Inferior parietal cortex (tissue), 1 donor: ENCODE measurements at regions not wholly inside any gene's neighbourhood (a gene's known extent, or its start where the extent isn't known, plus 50 kb on each side); places are given as distances from the start of the nearest gene placed in this dataset.

Experiments used
- DNase-seq: peaks from one replicate; pipeline ENCODE4 v3.0.0-alpha.2; 2016; ENCODE audit errors: extremely low spot score

- no peak for DNase-seq
These were observed 49.9 kb downstream of the RIN2 start for GRCh38 chr20:19807946-19808330.

- no peak for DNase-seq
These were observed 50.4 kb downstream of the RIN2 start for GRCh38 chr20:19808498-19808897.

- DNase-seq: no peak
These were observed 51.4 kb downstream of the RIN2 start for GRCh38 chr20:19809505-19809904.

- DNase-seq: no peak
These were observed 53.2 kb downstream of the RIN2 start for GRCh38 chr20:19811231-19811630.

- no peak for DNase-seq
These were observed 54.0 kb downstream of the RIN2 start for GRCh38 chr20:19812056-19812455.

GRCh38 chr20:19812696-19813095 lies 54.6 kb downstream of the RIN2 start:
- DNase-seq: no peak

- no peak for DNase-seq
These were observed 56.0 kb downstream of the RIN2 start for GRCh38 chr20:19813846-19814640.

- no peak for DNase-seq
These were observed 57.5 kb downstream of the RIN2 start for GRCh38 chr20:19815553-19815991.

GRCh38 chr20:19816386-19816785 lies 58.3 kb downstream of the RIN2 start:
- no peak for DNase-seq

GRCh38 chr20:19817017-19817416 lies 59.0 kb downstream of the RIN2 start:
- no peak for DNase-seq

- DNase-seq: no peak
These were observed 61.1 kb downstream of the RIN2 start for GRCh38 chr20:19819149-19819548.

GRCh38 chr20:19820555-19821211 lies 62.6 kb downstream of the RIN2 start:
- no peak for DNase-seq

GRCh38 chr20:19821606-19822005 lies 63.5 kb downstream of the RIN2 start:
- DNase-seq: no peak

GRCh38 chr20:19823216-19823615 lies 65.2 kb downstream of the RIN2 start:
- DNase-seq: no peak

GRCh38 chr20:19823971-19824370 lies 65.9 kb downstream of the RIN2 start:
- no peak for DNase-seq

- DNase-seq: no peak
These were observed 66.8 kb downstream of the RIN2 start for GRCh38 chr20:19824861-19825260.

- no peak for DNase-seq
These were observed 68.3 kb downstream of the RIN2 start for GRCh38 chr20:19826179-19826914.

GRCh38 chr20:19827818-19828217 lies 69.8 kb downstream of the RIN2 start:
- DNase-seq: no peak

GRCh38 chr20:19828232-19828631 lies 70.2 kb downstream of the RIN2 start:
- DNase-seq: peak; percentile 27

- no peak for DNase-seq
These were observed 72.2 kb downstream of the RIN2 start for GRCh38 chr20:19830211-19830785.

- DNase-seq: no peak
These were observed 74.8 kb downstream of the RIN2 start for GRCh38 chr20:19832875-19833274.

GRCh38 chr20:19833395-19833794 lies 75.3 kb downstream of the RIN2 start:
- no peak for DNase-seq
